PC-9 (cell line): ENCODE measurements at regions not wholly inside any gene's neighbourhood (a gene's known extent, or its start where the extent isn't known, plus 50 kb on each side); places are given as distances from the start of the nearest gene placed in this dataset.

ENCODE experiments used
- CTCF ChIP-seq: fragments of 200-600 bp; sonication (generic); conservative IDR thresholded peaks from 2 replicates; pipeline ENCODE4 v1.6.1; 2017; ENCODE audit warnings: mixed run types, antibody characterized with exemption, mild to moderate bottlenecking, moderate library complexity
- EZH2 ChIP-seq: fragments of 200-600 bp; sonication (generic); IDR thresholded peaks from 2 replicates; pipeline ENCODE4 v1.8.0; 2017; ENCODE audit warnings: antibody characterized with exemption, low read depth

- TF ChIP-seq EZH2 (no peak), CTCF (no peak)
Observed at GRCh38 chr21:35843911-35844667, 216.2 kb downstream of the SETD4 start.
